Mucosa of stomach (tissue), 1 donor: ENCODE measurements at regions not wholly inside any gene's neighbourhood (a gene's known extent, or its start where the extent isn't known, plus 50 kb on each side); places are given as distances from the start of the nearest gene placed in this dataset.
"Not testable (repeated sequence)": the region's sequence is repeated elsewhere in the genome, so short reads cannot be mapped to it uniquely, and the experiment has no call there.

Experiments
- H3K27me3 ChIP-seq: one replicate; pipeline ENCODE4 v1.7.0; 2013; ENCODE audit warnings: mild to moderate bottlenecking, low read length; ENCODE audit not compliant: control insufficient read depth, insufficient read depth
- H3K36me3 ChIP-seq: one replicate; pipeline ENCODE4 v1.7.0; 2013; ENCODE audit warnings: low read length; ENCODE audit not compliant: control insufficient read depth, insufficient read depth
- H3K4me1 ChIP-seq: one replicate; pipeline ENCODE4 v1.7.0; 2013; ENCODE audit warnings: mild to moderate bottlenecking, low read length; ENCODE audit not compliant: control insufficient read depth, insufficient read depth
- H3K4me3 ChIP-seq: one replicate; pipeline ENCODE4 v1.7.0; 2013; ENCODE audit warnings: low read length
- H3K9ac ChIP-seq: one replicate; pipeline ENCODE4 v1.7.0; 2013; ENCODE audit warnings: mild to moderate bottlenecking, low read length, moderate library complexity
- H3K9me3 ChIP-seq: one replicate; pipeline ENCODE4 v1.7.0; 2013; ENCODE audit warnings: mild to moderate bottlenecking, low read length, moderate library complexity; ENCODE audit not compliant: control insufficient read depth
- donor health status: Pancreatic carcinoma.

DNA sequence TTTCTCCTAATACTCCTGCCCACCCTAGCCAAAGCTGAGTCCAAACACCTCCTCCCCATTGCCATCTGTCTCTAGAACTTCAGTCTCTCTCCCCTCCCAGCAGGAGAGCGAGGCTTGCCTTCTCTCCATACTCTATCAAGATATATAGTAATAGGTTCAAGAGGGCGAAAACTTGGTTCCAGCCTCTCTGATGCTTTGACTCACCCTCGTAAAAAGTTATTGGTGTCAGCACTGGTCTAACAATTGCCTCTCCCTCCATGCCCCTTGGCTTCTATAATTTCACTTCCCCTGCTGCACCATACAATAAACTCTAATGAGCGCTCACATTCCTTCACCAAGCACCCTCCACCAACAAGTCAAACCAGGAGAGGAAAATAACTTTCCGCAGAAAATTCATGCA is 797.3 kb downstream of the BCL11A start:
- no peak overlapping the region for H3K4me3 ChIP-seq
- H3K9me3 ChIP-seq: no peaks in the 10 kb centered on the region
- H3K36me3 ChIP-seq: no peaks in the 10 kb centered on the region
- no peaks in the 10 kb centered on the region for H3K4me1 ChIP-seq
- no peaks in the 10 kb centered on the region for H3K27me3 ChIP-seq
- no peak overlapping the region for H3K9ac ChIP-seq

DNA sequence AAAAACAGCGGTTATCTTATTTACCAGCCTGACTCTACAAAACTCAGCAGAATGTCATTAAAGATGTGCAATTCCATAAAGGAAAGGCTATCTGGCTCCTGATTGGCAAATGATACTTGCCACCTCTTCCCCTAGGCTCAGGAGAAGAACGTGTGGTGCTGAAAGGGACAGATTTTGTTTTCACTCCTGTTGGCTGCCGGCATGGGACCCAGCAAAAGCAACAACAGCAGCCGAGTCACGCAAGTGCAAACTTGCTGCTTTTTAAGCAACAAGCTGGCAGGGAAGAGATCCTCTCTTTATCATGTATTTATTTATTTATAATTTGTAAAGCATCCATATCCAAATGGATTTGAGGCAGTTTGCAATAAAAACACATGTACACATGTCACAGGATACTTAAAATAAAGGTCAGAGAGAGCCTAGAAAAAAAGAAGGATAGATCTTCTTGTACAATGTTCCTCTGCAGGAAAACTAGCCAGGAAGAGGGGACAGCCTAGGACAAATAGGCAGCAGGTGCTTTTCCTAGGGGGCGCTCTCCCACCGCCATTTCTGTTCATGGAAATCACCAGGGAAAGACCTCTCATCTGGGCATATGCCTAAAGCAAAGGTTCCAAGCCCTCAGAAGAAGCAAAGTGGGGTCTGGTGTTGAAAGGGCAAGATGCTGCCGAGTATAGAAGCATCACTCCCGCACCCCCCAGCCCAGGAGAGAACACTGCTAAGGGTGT is 799.3 kb downstream of the BCL11A start:
- H3K9ac ChIP-seq: no peak overlapping the region
- no peaks in the 10 kb centered on the region for H3K4me1 ChIP-seq
- H3K4me3 ChIP-seq: no peak overlapping the region
- no peaks in the 10 kb centered on the region for H3K27me3 ChIP-seq
- no peaks in the 10 kb centered on the region for H3K36me3 ChIP-seq
- no peaks in the 10 kb centered on the region for H3K9me3 ChIP-seq

- Histone ChIP-seq H3K9ac (no peak overlapping the region), H3K4me1 (no peaks in the 10 kb centered on the region), H3K9me3 (no peaks in the 10 kb centered on the region), H3K27me3 (no peaks in the 10 kb centered on the region), H3K4me3 (no peak overlapping the region), H3K36me3 (no peaks in the 10 kb centered on the region)
Observed at GRCh38 chr2:59752512-59752911, 800.9 kb downstream of the BCL11A start.

GRCh38 chr2:59752071-59752470 is 801.4 kb downstream of the BCL11A start:
- no peak overlapping the region for H3K9ac ChIP-seq
- H3K36me3 ChIP-seq: no peaks in the 10 kb centered on the region
- H3K27me3 ChIP-seq: no peaks in the 10 kb centered on the region
- H3K4me3 ChIP-seq: no peak overlapping the region
- no peaks in the 10 kb centered on the region for H3K9me3 ChIP-seq
- no peaks in the 10 kb centered on the region for H3K4me1 ChIP-seq

GRCh38 chr2:59751214-59751613 is 802.2 kb downstream of the BCL11A start:
- H3K36me3 ChIP-seq, H3K9me3 ChIP-seq: not testable (repeated sequence)

GRCh38 chr2:59746291-59746690 is 807.2 kb downstream of the BCL11A start:
- H3K4me1 ChIP-seq: no peaks in the 10 kb centered on the region

More at GRCh38 chr2:59751214-59751613, 802.2 kb downstream of the BCL11A start:
- H3K27me3 ChIP-seq, H3K4me1 ChIP-seq, H3K4me3 ChIP-seq, H3K9ac ChIP-seq: not testable (repeated sequence)

DNA sequence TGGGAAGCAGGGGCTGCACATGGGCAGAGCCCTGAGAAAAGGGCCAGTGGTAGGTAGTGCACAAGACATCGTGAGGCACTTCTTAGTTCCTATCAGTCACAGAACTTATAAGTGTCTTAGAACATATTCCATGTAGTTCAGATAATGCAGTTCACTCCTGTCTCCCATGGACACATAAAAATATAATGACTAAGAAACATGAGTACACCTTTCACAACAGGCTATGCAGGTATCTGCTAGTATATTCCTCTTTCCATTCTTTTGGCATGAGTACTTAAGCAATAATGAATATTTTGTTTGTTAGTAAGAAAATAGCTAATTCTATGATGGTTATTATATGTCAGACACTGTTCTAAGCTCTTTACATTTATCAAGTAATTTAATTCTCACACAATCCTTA is 808.4 kb downstream of the BCL11A start:
- no peaks in the 10 kb centered on the region for H3K4me1 ChIP-seq

More at GRCh38 chr2:59746291-59746690, 807.2 kb downstream of the BCL11A start:
- no peak overlapping the region for H3K4me3 ChIP-seq
- H3K36me3 ChIP-seq: no peaks in the 10 kb centered on the region
- H3K27me3 ChIP-seq: no peaks in the 10 kb centered on the region
- no peaks in the 10 kb centered on the region for H3K9me3 ChIP-seq
- no peak overlapping the region for H3K9ac ChIP-seq

GRCh38 chr2:59744436-59744835 is 809.0 kb downstream of the BCL11A start:
- no peaks in the 10 kb centered on the region for H3K36me3 ChIP-seq
- H3K9me3 ChIP-seq: no peaks in the 10 kb centered on the region
- no peaks in the 10 kb centered on the region for H3K27me3 ChIP-seq
- H3K9ac ChIP-seq: no peak overlapping the region
- no peak overlapping the region for H3K4me3 ChIP-seq
- no peaks in the 10 kb centered on the region for H3K4me1 ChIP-seq

More for the DNA sequence above, 808.4 kb downstream of the BCL11A start:
- Histone ChIP-seq H3K9ac (no peak overlapping the region), H3K4me3 (no peak overlapping the region), H3K36me3 (no peaks in the 10 kb centered on the region), H3K9me3 (no peaks in the 10 kb centered on the region), H3K27me3 (no peaks in the 10 kb centered on the region)

DNA sequence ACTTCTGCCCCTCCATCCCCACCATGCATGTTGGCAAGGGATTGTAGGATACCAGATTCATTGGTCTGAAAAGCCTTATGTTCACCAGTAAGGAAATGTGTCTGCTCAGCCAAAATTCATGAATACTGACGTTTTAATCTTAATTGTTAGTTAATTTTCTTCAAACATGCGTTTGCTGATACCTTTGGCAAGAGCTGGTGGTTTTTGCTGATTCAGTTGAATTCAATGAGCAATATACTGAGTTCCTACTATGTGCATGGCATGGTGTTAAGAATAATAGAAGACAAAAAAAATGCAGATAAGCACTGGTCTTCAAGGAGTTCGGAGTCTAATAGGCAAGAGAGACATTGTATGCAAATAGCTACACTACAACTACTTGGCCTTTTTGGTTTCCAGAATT is 811.6 kb downstream of the BCL11A start:
- Histone ChIP-seq H3K4me3 (no peak overlapping the region), H3K36me3 (no peaks in the 10 kb centered on the region)

DNA sequence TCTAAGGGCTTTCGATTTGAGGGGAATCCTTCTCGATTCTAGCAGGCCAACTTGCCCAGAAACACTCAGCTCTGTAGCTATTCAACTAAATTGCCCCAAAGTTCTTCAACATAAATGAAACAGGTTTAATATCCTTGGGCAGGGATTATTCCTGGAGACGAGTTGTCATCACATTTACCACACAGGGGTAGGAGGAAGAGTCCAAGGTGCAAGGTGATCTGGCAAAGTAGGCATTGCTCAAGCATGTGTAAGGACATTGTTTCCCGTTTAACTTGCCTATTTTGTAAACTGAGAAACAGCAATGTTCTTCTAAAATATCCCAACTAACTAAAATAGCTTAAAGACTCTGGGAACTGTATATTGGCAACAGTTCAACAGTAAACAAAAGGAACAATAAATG is 814.3 kb downstream of the BCL11A start:
- Histone ChIP-seq H3K27me3 (no peaks in the 10 kb centered on the region), H3K36me3 (no peaks in the 10 kb centered on the region), H3K4me3 (no peak overlapping the region), H3K9ac (no peak overlapping the region), H3K9me3 (no peaks in the 10 kb centered on the region), H3K4me1 (no peaks in the 10 kb centered on the region)

More for the DNA sequence above, 811.6 kb downstream of the BCL11A start:
- no peaks in the 10 kb centered on the region for H3K27me3 ChIP-seq
- no peaks in the 10 kb centered on the region for H3K9me3 ChIP-seq
- no peak overlapping the region for H3K9ac ChIP-seq
- H3K4me1 ChIP-seq: no peaks in the 10 kb centered on the region

DNA sequence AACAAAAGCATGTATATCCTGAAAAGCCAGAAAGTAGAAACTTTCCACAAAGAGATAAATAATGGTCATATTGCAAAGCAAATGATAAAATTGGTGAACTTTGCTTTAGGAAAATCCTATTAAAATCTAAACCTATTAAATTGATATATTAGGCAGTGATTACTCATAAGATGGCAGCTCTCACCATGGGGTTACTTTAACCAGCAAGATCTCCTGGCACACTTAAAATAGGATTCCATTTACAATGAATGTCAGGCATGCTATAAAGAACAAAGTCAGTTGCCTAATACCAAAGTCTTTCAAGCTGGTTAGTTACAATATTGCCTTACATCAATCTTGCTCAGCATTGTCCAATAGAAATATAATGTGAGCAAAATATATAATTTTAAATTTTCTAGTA is 816.2 kb downstream of the BCL11A start:
- Histone ChIP-seq H3K9ac (no peak overlapping the region), H3K27me3 (no peaks in the 10 kb centered on the region), H3K36me3 (no peaks in the 10 kb centered on the region), H3K4me3 (no peak overlapping the region), H3K4me1 (no peaks in the 10 kb centered on the region), H3K9me3 (no peaks in the 10 kb centered on the region)

GRCh38 chr2:59734743-59735142 is 818.7 kb downstream of the BCL11A start:
- H3K4me3 ChIP-seq: no peak overlapping the region
- H3K36me3 ChIP-seq: no peaks in the 10 kb centered on the region
- no peaks in the 10 kb centered on the region for H3K4me1 ChIP-seq
- no peaks in the 10 kb centered on the region for H3K27me3 ChIP-seq
- no peak overlapping the region for H3K9ac ChIP-seq
- H3K9me3 ChIP-seq: no peaks in the 10 kb centered on the region

- Histone ChIP-seq H3K4me3 (no peak overlapping the region), H3K9ac (no peak overlapping the region), H3K27me3 (no peaks in the 10 kb centered on the region), H3K9me3 (no peaks in the 10 kb centered on the region), H3K36me3 (no peaks in the 10 kb centered on the region), H3K4me1 (no peaks in the 10 kb centered on the region)
Observed at GRCh38 chr2:59733970-59734369, 819.5 kb downstream of the BCL11A start.
